ENCODE measurements at regions not wholly inside any gene's neighbourhood (a gene's known extent, or its start where the extent isn't known, plus 50 kb on each side); places are given as distances from the start of the nearest gene placed in this dataset.

- TF ChIP-seq CTCF (IDR thresholded peaks at IDR 0.05; ENCODE audit: insufficient read depth, low read length, poor library complexity, severe bottlenecking) (no peak), EZH2phosphoT487 (conservative IDR thresholded peaks at IDR 0.05; ENCODE audit: low read length) (no peak)
Measured at GRCh38 chr2:117644403-117644802, 170.1 kb upstream of the DDX18 start.
